GM12878 (cell line): ENCODE measurements at regions not wholly inside any gene's neighbourhood (a gene's known extent, or its start where the extent isn't known, plus 50 kb on each side); places are given as distances from the start of the nearest gene placed in this dataset.

Source experiments
- BCL11A ChIP-seq: IDR thresholded peaks from 2 replicates; pipeline ENCODE4 v1.6.1; 2011; ENCODE audit warnings: low read depth, low read length
- CBFB ChIP-seq: IDR thresholded peaks from 2 replicates; pipeline ENCODE4 v1.6.1; 2016; ENCODE audit warnings: antibody characterized with exemption, low read depth
- EP300 ChIP-seq, 2 experiments: fragments of 150-350 bp in 1 of 2; IDR thresholded peaks; 2 replicates each; pipeline ENCODE4 v1.6.1; 2011 to 2012; ENCODE audit warnings: low read depth in 2 of 2, low read length in 2 of 2, borderline replicate concordance in 1 of 2, improper control_type of control experiment in 1 of 2, inconsistent platforms in 1 of 2; ENCODE audit not compliant: control insufficient read depth in 1 of 2
- FOXK2 ChIP-seq: fragments of 450-650 bp; IDR thresholded peaks from 2 replicates; pipeline ENCODE4 v1.6.1; 2017; ENCODE audit warnings: mild to moderate bottlenecking, moderate library complexity
- FOXM1 ChIP-seq: IDR thresholded peaks from 2 replicates; pipeline ENCODE4 v1.6.1; 2012; ENCODE audit warnings: low read depth, mild to moderate bottlenecking, inconsistent platforms, low read length, moderate library complexity
- HDAC6 ChIP-seq: fragments of 200-600 bp; sonication (generic); IDR thresholded peaks from one replicate; pipeline ENCODE4 v1.8.0; 2017; ENCODE audit warnings: antibody characterized with exemption; ENCODE audit not compliant: unreplicated experiment
- KDM1A ChIP-seq: fragments of 200-600 bp; sonication (generic); IDR thresholded peaks from 2 replicates; pipeline ENCODE4 v1.6.1; 2016; ENCODE audit warnings: borderline replicate concordance
- MTA2 ChIP-seq: fragments of 450-650 bp; IDR thresholded peaks from 2 replicates; pipeline ENCODE4 v1.6.1; 2016; ENCODE audit warnings: low read depth, mild to moderate bottlenecking, moderate library complexity
- NFIC ChIP-seq: IDR thresholded peaks from 2 replicates; pipeline ENCODE4 v1.6.1; 2012; ENCODE audit warnings: low read depth, mild to moderate bottlenecking, inconsistent platforms, low read length, moderate library complexity
- NFYB ChIP-seq: IDR thresholded peaks from 2 replicates; pipeline ENCODE4 v1.6.1; 2011; ENCODE audit warnings: low read depth, mild to moderate bottlenecking, low read length, improper control_type of control experiment, moderate library complexity; ENCODE audit not compliant: insufficient read depth
- RELA ChIP-seq: fragments of 450-650 bp; IDR thresholded peaks from 2 replicates; pipeline ENCODE4 v1.8.0; 2014; ENCODE audit warnings: borderline replicate concordance; ENCODE audit not compliant: partially characterized antibody
- SPI1 ChIP-seq: IDR thresholded peaks from 2 replicates; pipeline ENCODE4 v1.6.1; 2011; ENCODE audit warnings: low read depth, mild to moderate bottlenecking, low read length, moderate library complexity, borderline replicate concordance; ENCODE audit not compliant: insufficient read depth
- SREBF1 ChIP-seq: IDR thresholded peaks from 2 replicates; pipeline ENCODE4 v1.6.1; 2012; ENCODE audit warnings: mild to moderate bottlenecking, low read length
- WRNIP1 ChIP-seq: IDR thresholded peaks from 2 replicates; pipeline ENCODE4 v1.6.1; 2011; ENCODE audit warnings: low read depth, low read length, improper control_type of control experiment, borderline replicate concordance
- ZNF384 ChIP-seq: IDR thresholded peaks from 2 replicates; pipeline ENCODE4 v1.6.1; 2012; ENCODE audit warnings: low read depth, mild to moderate bottlenecking, low read length, improper control_type of control experiment, borderline replicate concordance
- TF ChIP-seq, protein P1 (sequence below): fragments of 150-350 bp; IDR thresholded peaks from 2 replicates; pipeline ENCODE4 v1.6.1; 2016; ENCODE audit warnings: low read depth, low read length
- TF ChIP-seq, protein P2 (sequence below): fragments of 450-650 bp; conservative IDR thresholded peaks from 2 replicates; pipeline ENCODE4 v1.6.1; 2017; ENCODE audit warnings: mild to moderate bottlenecking, moderate library complexity
- TF ChIP-seq, protein P3 (sequence below): fragments of 450-650 bp; IDR thresholded peaks from 2 replicates; pipeline ENCODE4 v1.6.1; 2017; ENCODE audit warnings: mild to moderate bottlenecking, moderate library complexity
- TF ChIP-seq, protein P4 (sequence below): fragments of 450-650 bp; IDR thresholded peaks from 2 replicates; pipeline ENCODE4 v1.6.1; 2017; ENCODE audit warnings: antibody characterized with exemption, mild to moderate bottlenecking, moderate library complexity

DNA sequence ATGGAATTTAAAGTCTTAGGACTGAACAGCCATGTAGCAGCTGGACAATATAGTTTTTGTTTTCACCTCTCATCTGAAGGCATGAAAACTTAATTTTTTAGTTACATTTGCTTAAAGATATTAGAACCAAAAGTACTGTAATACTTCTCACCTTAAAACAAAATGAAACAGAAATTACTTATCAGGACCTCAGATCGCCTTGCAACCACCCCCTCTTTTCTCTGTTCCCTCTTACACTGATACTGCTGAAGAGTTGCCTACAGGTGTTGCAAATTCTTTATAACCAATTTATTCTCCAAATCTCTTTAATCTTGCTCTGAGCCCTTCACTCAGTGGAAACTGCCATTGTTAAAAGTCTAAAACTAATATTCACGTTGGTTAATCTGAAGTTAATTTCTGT, 145.0 kb downstream of the SPCS3 start (continued):
- TF ChIP-seq, protein P1, sequence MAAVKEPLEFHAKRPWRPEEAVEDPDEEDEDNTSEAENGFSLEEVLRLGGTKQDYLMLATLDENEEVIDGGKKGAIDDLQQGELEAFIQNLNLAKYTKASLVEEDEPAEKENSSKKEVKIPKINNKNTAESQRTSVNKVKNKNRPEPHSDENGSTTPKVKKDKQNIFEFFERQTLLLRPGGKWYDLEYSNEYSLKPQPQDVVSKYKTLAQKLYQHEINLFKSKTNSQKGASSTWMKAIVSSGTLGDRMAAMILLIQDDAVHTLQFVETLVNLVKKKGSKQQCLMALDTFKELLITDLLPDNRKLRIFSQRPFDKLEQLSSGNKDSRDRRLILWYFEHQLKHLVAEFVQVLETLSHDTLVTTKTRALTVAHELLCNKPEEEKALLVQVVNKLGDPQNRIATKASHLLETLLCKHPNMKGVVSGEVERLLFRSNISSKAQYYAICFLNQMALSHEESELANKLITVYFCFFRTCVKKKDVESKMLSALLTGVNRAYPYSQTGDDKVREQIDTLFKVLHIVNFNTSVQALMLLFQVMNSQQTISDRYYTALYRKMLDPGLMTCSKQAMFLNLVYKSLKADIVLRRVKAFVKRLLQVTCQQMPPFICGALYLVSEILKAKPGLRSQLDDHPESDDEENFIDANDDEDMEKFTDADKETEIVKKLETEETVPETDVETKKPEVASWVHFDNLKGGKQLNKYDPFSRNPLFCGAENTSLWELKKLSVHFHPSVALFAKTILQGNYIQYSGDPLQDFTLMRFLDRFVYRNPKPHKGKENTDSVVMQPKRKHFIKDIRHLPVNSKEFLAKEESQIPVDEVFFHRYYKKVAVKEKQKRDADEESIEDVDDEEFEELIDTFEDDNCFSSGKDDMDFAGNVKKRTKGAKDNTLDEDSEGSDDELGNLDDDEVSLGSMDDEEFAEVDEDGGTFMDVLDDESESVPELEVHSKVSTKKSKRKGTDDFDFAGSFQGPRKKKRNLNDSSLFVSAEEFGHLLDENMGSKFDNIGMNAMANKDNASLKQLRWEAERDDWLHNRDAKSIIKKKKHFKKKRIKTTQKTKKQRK, result no peak
- TF ChIP-seq MTA2 (peak; percentile 78), NFIC (peak; percentile 30; the same call in 1 of the 2 replicates), KDM1A (no peak), EP300 (IDR thresholded peaks at IDR 0.05; ENCODE audit: borderline replicate concordance in 1 of 2, control insufficient read depth in 1 of 2, low read depth in 2 of 2, low read length in 2 of 2) (peak in 1 of 2 experiments; percentile 83; a peak in 2 of 4 replicates), FOXM1 (no peak), SREBF1 (no peak), CBFB (no peak), HDAC6 (no peak), RELA (no peak), FOXK2 (no peak), ZNF384 (no peak), SPI1 (peak; percentile 86), NFYB (no peak), WRNIP1 (no peak), BCL11A (peak; percentile 67; the same call in 1 of the 2 replicates)
- TF ChIP-seq, protein P2, sequence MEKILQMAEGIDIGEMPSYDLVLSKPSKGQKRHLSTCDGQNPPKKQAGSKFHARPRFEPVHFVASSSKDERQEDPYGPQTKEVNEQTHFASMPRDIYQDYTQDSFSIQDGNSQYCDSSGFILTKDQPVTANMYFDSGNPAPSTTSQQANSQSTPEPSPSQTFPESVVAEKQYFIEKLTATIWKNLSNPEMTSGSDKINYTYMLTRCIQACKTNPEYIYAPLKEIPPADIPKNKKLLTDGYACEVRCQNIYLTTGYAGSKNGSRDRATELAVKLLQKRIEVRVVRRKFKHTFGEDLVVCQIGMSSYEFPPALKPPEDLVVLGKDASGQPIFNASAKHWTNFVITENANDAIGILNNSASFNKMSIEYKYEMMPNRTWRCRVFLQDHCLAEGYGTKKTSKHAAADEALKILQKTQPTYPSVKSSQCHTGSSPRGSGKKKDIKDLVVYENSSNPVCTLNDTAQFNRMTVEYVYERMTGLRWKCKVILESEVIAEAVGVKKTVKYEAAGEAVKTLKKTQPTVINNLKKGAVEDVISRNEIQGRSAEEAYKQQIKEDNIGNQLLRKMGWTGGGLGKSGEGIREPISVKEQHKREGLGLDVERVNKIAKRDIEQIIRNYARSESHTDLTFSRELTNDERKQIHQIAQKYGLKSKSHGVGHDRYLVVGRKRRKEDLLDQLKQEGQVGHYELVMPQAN, result no peak
- TF ChIP-seq, protein P3, sequence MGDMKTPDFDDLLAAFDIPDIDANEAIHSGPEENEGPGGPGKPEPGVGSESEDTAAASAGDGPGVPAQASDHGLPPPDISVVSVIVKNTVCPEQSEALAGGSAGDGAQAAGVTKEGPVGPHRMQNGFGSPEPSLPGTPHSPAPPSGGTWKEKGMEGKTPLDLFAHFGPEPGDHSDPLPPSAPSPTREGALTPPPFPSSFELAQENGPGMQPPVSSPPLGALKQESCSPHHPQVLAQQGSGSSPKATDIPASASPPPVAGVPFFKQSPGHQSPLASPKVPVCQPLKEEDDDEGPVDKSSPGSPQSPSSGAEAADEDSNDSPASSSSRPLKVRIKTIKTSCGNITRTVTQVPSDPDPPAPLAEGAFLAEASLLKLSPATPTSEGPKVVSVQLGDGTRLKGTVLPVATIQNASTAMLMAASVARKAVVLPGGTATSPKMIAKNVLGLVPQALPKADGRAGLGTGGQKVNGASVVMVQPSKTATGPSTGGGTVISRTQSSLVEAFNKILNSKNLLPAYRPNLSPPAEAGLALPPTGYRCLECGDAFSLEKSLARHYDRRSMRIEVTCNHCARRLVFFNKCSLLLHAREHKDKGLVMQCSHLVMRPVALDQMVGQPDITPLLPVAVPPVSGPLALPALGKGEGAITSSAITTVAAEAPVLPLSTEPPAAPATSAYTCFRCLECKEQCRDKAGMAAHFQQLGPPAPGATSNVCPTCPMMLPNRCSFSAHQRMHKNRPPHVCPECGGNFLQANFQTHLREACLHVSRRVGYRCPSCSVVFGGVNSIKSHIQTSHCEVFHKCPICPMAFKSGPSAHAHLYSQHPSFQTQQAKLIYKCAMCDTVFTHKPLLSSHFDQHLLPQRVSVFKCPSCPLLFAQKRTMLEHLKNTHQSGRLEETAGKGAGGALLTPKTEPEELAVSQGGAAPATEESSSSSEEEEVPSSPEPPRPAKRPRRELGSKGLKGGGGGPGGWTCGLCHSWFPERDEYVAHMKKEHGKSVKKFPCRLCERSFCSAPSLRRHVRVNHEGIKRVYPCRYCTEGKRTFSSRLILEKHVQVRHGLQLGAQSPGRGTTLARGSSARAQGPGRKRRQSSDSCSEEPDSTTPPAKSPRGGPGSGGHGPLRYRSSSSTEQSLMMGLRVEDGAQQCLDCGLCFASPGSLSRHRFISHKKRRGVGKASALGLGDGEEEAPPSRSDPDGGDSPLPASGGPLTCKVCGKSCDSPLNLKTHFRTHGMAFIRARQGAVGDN, result no peak
- TF ChIP-seq, protein P4, sequence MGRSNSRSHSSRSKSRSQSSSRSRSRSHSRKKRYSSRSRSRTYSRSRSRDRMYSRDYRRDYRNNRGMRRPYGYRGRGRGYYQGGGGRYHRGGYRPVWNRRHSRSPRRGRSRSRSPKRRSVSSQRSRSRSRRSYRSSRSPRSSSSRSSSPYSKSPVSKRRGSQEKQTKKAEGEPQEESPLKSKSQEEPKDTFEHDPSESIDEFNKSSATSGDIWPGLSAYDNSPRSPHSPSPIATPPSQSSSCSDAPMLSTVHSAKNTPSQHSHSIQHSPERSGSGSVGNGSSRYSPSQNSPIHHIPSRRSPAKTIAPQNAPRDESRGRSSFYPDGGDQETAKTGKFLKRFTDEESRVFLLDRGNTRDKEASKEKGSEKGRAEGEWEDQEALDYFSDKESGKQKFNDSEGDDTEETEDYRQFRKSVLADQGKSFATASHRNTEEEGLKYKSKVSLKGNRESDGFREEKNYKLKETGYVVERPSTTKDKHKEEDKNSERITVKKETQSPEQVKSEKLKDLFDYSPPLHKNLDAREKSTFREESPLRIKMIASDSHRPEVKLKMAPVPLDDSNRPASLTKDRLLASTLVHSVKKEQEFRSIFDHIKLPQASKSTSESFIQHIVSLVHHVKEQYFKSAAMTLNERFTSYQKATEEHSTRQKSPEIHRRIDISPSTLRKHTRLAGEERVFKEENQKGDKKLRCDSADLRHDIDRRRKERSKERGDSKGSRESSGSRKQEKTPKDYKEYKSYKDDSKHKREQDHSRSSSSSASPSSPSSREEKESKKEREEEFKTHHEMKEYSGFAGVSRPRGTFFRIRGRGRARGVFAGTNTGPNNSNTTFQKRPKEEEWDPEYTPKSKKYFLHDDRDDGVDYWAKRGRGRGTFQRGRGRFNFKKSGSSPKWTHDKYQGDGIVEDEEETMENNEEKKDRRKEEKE, result no peak
